ENCODE measurements at regions not wholly inside any gene's neighbourhood (a gene's known extent, or its start where the extent isn't known, plus 50 kb on each side); places are given as distances from the start of the nearest gene placed in this dataset.

DNA sequence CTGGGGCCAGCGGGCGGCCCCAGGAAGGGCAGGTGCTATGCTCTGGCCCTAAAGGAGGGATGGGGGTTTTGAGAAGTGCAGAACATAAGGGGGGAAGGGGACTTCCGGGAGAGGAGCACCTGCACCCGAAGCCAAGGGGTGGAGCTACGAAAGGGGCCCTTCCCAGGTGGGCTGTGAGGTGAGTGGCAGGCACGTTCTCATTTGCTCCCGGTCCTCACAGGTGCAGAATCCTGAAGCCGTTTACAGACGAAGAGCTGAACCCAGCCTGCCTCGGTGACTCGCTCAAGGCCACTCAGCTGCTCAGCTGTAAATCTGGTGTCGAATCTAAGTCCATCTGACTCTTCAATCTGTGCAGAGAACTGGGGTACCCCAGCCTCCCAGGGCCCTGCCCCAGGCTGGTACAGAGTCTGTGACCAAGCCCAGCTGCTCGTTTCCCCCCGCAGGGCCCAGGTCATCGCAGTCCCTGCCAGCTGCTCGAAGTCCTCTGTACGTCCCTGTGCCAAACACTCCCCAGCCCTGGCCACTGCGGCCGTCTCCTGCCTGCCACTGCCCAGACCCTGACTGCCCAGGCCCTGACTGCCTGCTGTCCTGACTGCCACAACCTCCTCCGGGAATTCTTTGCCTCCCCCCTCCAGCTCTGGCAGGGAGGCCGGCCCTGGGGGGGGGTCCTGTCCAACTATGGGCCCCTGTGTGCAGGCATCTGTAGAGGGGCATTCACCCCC lies 53.8 kb upstream of the RXRA start:
- Histone ChIP-seq H3K27ac (ENCODE audit: insufficient read depth, low read length) (no peak overlapping the region), H3K4ac (ENCODE audit: low read depth, low read length) (no peak overlapping the region), H3K56ac (ENCODE audit: extremely low read depth, insufficient read depth, low read length) (no peak overlapping the region), H4K20me1 (ENCODE audit: insufficient read depth, low read length) (no peaks in the 10 kb centered on the region; the same call in 1 of the 2 replicates), H4K91ac (ENCODE audit: insufficient read depth, low read depth, low read length) (no peak overlapping the region), H3K9me1 (ENCODE audit: insufficient read depth, low read length) (no peaks in the 10 kb centered on the region), H3K18ac (ENCODE audit: low read depth, low read length) (no peak overlapping the region), H2AK9ac (replicated peaks; ENCODE audit: low read depth, low read length, poor library complexity) (no peak overlapping the region), H2BK20ac (ENCODE audit: low read depth, low read length) (no peak overlapping the region), H4K8ac (ENCODE audit: low read depth in 2 of 2, low read length in 2 of 2) (no peak overlapping the region), H3K14ac (replicated peaks; ENCODE audit: low read depth, low read length) (no peak overlapping the region), H3K9ac (ENCODE audit: low read depth, low read length) (no peak overlapping the region), H3K27me3 (ENCODE audit: control insufficient read depth, insufficient read depth, low read length) (peaks cover 72% of the 10 kb centered on the region), H3K23ac (ENCODE audit: low read depth, low read length) (no peak overlapping the region), H3K9me3 (ENCODE audit: control insufficient read depth, insufficient read depth, low read length) (no peaks in the 10 kb centered on the region), H3K4me3 (ENCODE audit: insufficient read depth, low read depth, low read length) (no peak overlapping the region), H3K4me2 (ENCODE audit: low read depth, low read length) (no peak overlapping the region), H2BK120ac (ENCODE audit: low read depth, low read length) (no peak overlapping the region), H3K79me1 (ENCODE audit: low read depth in 1 of 2, low read length in 2 of 2) (no peaks in the 10 kb centered on the region), H2BK15ac (ENCODE audit: low read depth, low read length) (no peak overlapping the region), H3K36me3 (ENCODE audit: control insufficient read depth, insufficient read depth, low read length) (no peaks in the 10 kb centered on the region), H2BK5ac (ENCODE audit: low read depth, low read length, poor library complexity, severe bottlenecking) (no peak overlapping the region), H2AK5ac (ENCODE audit: low read depth, low read length) (no peak overlapping the region), H3K4me1 (ENCODE audit: control insufficient read depth, insufficient read depth, low read length) (peaks cover 5% of the 10 kb centered on the region), H4K5ac (ENCODE audit: low read depth, low read length) (no peak overlapping the region), H2AFZ (replicated peaks; ENCODE audit: low read length, poor library complexity) (no peak overlapping the region)
- TF ChIP-seq RCOR1 (IDR thresholded peaks at IDR 0.05; ENCODE audit: insufficient replicate concordance, low read length) = no peak
- TF ChIP-seq RFX5 (IDR thresholded peaks at IDR 0.05; ENCODE audit: low read depth, low read length) = no peak
- no peak for TF ChIP-seq SMC3 (IDR thresholded peaks at IDR 0.05; ENCODE audit: low read depth, low read length)
- no peak for TF ChIP-seq MXI1 (IDR thresholded peaks at IDR 0.05; ENCODE audit: borderline replicate concordance, low read depth, low read length)
- no peak for TF ChIP-seq POLR2A (IDR thresholded peaks at IDR 0.05; ENCODE audit: low read depth, low read length)
- no peak for TF ChIP-seq MAZ (IDR thresholded peaks at IDR 0.05; ENCODE audit: borderline replicate concordance, low read depth, low read length)
- no peak for TF ChIP-seq MAFK (IDR thresholded peaks at IDR 0.05; ENCODE audit: low read depth, low read length)
- TF ChIP-seq, protein P1, sequence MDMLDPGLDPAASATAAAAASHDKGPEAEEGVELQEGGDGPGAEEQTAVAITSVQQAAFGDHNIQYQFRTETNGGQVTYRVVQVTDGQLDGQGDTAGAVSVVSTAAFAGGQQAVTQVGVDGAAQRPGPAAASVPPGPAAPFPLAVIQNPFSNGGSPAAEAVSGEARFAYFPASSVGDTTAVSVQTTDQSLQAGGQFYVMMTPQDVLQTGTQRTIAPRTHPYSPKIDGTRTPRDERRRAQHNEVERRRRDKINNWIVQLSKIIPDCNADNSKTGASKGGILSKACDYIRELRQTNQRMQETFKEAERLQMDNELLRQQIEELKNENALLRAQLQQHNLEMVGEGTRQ (IDR thresholded peaks at IDR 0.05; ENCODE audit: low read depth, low read length) = no peak
- TF ChIP-seq, protein P2, sequence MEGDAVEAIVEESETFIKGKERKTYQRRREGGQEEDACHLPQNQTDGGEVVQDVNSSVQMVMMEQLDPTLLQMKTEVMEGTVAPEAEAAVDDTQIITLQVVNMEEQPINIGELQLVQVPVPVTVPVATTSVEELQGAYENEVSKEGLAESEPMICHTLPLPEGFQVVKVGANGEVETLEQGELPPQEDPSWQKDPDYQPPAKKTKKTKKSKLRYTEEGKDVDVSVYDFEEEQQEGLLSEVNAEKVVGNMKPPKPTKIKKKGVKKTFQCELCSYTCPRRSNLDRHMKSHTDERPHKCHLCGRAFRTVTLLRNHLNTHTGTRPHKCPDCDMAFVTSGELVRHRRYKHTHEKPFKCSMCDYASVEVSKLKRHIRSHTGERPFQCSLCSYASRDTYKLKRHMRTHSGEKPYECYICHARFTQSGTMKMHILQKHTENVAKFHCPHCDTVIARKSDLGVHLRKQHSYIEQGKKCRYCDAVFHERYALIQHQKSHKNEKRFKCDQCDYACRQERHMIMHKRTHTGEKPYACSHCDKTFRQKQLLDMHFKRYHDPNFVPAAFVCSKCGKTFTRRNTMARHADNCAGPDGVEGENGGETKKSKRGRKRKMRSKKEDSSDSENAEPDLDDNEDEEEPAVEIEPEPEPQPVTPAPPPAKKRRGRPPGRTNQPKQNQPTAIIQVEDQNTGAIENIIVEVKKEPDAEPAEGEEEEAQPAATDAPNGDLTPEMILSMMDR (conservative IDR thresholded peaks at IDR 0.05; ENCODE audit: low read depth, low read length) = no peak
- no peak for TF ChIP-seq NFE2L2 (IDR thresholded peaks at IDR 0.05; ENCODE audit: low read depth, low read length)
- no peak for TF ChIP-seq BHLHE40 (IDR thresholded peaks at IDR 0.05; ENCODE audit: low read depth, low read length)
- TF ChIP-seq RAD21 (IDR thresholded peaks at IDR 0.05; ENCODE audit: low read length) = no peak
- TF ChIP-seq FOS (IDR thresholded peaks at IDR 0.05; ENCODE audit: low read depth, low read length) = no peak
- no peak for TF ChIP-seq CHD1 (IDR thresholded peaks at IDR 0.05; ENCODE audit: low read depth, low read length)
- CTCF ChIA-PET = no interaction called here
- intact Hi-C loops (cut with micrococcal nuclease) = no loop called here
- dilution Hi-C loops (cut with HindIII; ENCODE audit: low sequenced_read_pairs, unreplicated experiment) = no loop called here
- no peak for DNase-seq
- no peak for ATAC-seq (ENCODE audit: low read depth)
- BruUV-seq (replicated peaks) = no TSS peak
- in situ Hi-C loops (cut with MboI; ENCODE audit: low sequenced_read_pairs) = no loop called here
- 43% methylated on average over 4 of the region's 21 CpGs; no CpG with 5 or more reads in 1 of the 2 experiments for WGBS, 2 experiments (ENCODE audit: extremely low coverage in 2 of 2, insufficient read length in 1 of 2)
- POLR2A ChIA-PET (ENCODE audit: unreplicated experiment) = no interaction called here
